Kidney (tissue), 13 donors: ENCODE measurements at regions not wholly inside any gene's neighbourhood (a gene's known extent, or its start where the extent isn't known, plus 50 kb on each side); places are given as distances from the start of the nearest gene placed in this dataset.

ENCODE experiments used
- DNase-seq, 5 donors: peaks; one replicate each; pipeline ENCODE4 v3.0.0-alpha.2; 2013 to 2020
- FAIRE-seq: peaks from 2 replicates; lab custom pipeline; 2012; peaks lifted over from hg19 to GRCh38; lab: Jason Lieb, UNC
- H3K27ac ChIP-seq, 2 donors: one replicate each; pipeline ENCODE4 v1.7.0; 2013; ENCODE audit warnings: low read depth in 2 of 2, low read length in 2 of 2, inconsistent platforms in 1 of 2
- H3K27me3 ChIP-seq: one replicate; pipeline ENCODE4 v1.7.1; 2013; ENCODE audit warnings: low read length, inconsistent platforms; ENCODE audit not compliant: control insufficient read depth, insufficient read depth
- H3K36me3 ChIP-seq, 3 donors: one replicate each; pipeline versions ENCODE4 v1.7.0 to v1.7.1; 2013; ENCODE audit warnings: low read length in 3 of 3, control low read depth in 1 of 3, inconsistent platforms in 1 of 3; ENCODE audit not compliant: insufficient read depth in 3 of 3, control insufficient read depth in 2 of 3
- H3K4me1 ChIP-seq, 3 donors: one replicate each; pipeline versions ENCODE4 v1.7.0 to v1.7.1; 2013; ENCODE audit warnings: low read length in 3 of 3, inconsistent platforms in 1 of 3, low read depth in 1 of 3; ENCODE audit not compliant: control insufficient read depth in 2 of 3, insufficient read depth in 2 of 3
- H3K4me3 ChIP-seq, 3 donors: one replicate each; pipeline versions ENCODE4 v1.7.0 to v1.8.1; 2013; ENCODE audit warnings: low read length in 3 of 3, control low read depth in 1 of 3, inconsistent platforms in 1 of 3
- H3K9ac ChIP-seq, 3 donors: one replicate each; pipeline versions ENCODE4 v1.7.0 to v1.7.1; 2013; ENCODE audit warnings: low read length in 3 of 3, control low read depth in 1 of 3, inconsistent platforms in 1 of 3
- H3K9me3 ChIP-seq, 3 donors: one replicate each; pipeline versions ENCODE4 v1.7.0 to v1.7.1; 2013; ENCODE audit warnings: low read length in 3 of 3, control low read depth in 1 of 3, inconsistent platforms in 1 of 3; ENCODE audit not compliant: control insufficient read depth in 2 of 3, insufficient read depth in 1 of 3
- intact Hi-C: fragments of 100-400 bp; cut with DNase I; formaldehyde crosslinking; loops from one replicate; pipeline ENCODE4 v1.11.1; 2022
- TF ChIP-seq, protein P1 (sequence below): IDR thresholded peaks from 3 replicates; pipeline ENCODE4 v1.5.1; 2012; ENCODE audit warnings: mild to moderate bottlenecking, moderate library complexity, borderline replicate concordance; ENCODE audit not compliant: insufficient read depth; ENCODE audit errors: extremely low read depth
- donor health status: control.
- donor health status: control.
- donor health status: control.
- donor health status: control.
- donor health status: control.
- donor health status: DM: yes; HTN: yes; CAD: no.
- donor health status: Normal renal cell carcinoma (clear cell type).

DNA sequence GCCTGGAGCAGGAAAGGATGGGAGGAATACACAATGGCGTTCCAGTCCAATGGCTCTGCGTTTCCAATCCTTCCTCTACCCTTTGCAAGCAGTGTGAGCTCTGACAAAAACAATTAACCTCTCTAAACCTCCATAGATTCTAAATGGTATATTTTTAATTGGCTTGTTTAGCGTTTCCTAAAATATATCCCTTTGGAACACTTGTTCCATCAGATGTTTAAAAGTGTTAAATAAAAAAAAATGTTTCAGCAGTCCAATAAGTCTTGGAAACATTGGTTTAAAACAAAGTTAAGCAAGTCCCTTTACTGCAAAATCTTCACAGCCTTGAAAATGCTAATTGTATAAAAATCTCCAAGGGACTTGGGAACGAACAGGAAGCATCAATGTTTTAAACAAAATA, 432.3 kb upstream of the ARRDC4 start:
- DNase-seq (no peak), FAIRE-seq (no peak)
- H3K36me3 ChIP-seq, result no peaks in the 10 kb centered on the region

DNA sequence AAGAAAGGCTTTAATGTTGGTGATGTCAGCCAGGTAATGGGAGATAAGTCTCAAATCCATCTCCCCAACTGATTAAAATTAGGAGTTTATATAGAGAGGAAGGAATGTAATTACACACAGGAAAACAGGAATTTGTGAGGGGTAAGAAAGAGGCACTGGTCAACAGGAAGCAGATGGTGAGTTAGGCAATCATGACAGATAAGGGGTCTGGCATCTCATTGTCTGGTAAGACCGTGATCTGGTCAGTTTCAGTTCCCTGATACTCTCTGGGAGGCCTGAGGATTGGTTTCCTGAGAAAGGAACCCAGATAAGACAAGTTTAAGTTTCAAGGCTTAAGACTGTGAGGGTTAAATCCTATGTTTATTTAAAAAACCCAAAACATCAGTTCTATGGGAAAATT, 414.7 kb upstream of the ARRDC4 start:
- TF ChIP-seq, protein P1, sequence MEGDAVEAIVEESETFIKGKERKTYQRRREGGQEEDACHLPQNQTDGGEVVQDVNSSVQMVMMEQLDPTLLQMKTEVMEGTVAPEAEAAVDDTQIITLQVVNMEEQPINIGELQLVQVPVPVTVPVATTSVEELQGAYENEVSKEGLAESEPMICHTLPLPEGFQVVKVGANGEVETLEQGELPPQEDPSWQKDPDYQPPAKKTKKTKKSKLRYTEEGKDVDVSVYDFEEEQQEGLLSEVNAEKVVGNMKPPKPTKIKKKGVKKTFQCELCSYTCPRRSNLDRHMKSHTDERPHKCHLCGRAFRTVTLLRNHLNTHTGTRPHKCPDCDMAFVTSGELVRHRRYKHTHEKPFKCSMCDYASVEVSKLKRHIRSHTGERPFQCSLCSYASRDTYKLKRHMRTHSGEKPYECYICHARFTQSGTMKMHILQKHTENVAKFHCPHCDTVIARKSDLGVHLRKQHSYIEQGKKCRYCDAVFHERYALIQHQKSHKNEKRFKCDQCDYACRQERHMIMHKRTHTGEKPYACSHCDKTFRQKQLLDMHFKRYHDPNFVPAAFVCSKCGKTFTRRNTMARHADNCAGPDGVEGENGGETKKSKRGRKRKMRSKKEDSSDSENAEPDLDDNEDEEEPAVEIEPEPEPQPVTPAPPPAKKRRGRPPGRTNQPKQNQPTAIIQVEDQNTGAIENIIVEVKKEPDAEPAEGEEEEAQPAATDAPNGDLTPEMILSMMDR, result no peak
- FAIRE-seq, result no peak
- no peak overlapping the region for H3K27ac ChIP-seq
- no peak for DNase-seq
- no peaks in the 10 kb centered on the region for H3K4me1 ChIP-seq
- no peak overlapping the region for H3K4me3 ChIP-seq
- peaks cover 0 to 19% (median 9%) of the 10 kb centered on the region in 3 donors for H3K9me3 ChIP-seq
- H3K36me3 ChIP-seq, result no peaks in the 10 kb centered on the region
- no peaks in the 10 kb centered on the region for H3K27me3 ChIP-seq
- intact Hi-C loops, result no loop called here
- H3K9ac ChIP-seq, result no peak overlapping the region

More for the DNA sequence above, 432.3 kb upstream of the ARRDC4 start:
- no peaks in the 10 kb centered on the region for H3K4me1 ChIP-seq
- no peak overlapping the region for H3K9ac ChIP-seq
- H3K4me3 ChIP-seq, result no peak overlapping the region
- H3K9me3 ChIP-seq, result no peaks in the 10 kb centered on the region
- no peak overlapping the region for H3K27ac ChIP-seq
- TF ChIP-seq, protein P1, result no peak
- no peaks in the 10 kb centered on the region for H3K27me3 ChIP-seq
- intact Hi-C loops, result no loop called here

DNA sequence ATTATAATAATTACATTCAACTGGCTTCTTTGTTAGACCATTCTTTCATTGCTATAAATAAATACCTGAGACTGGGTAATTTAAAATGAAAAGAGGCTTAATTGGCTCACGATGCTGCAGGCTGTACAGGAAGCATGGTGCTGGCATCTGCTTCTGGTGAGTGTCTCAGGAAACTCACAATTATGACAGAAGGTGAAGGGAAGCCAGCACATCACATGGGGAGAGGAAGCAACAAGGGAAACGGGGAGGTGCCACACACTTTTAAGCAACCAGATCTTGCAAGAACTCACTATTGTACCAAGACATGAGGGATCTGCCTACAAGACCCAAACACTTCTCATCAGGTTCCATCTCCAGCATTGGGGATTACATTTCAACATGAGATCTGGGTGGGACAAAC, 413.1 kb upstream of the ARRDC4 start:
- TF ChIP-seq, protein P1, result no peak
- Histone ChIP-seq H3K4me1 (no peaks in the 10 kb centered on the region), H3K9me3 (peaks cover 0 to 19% (median 9%) of the 10 kb centered on the region in 3 donors), H3K4me3 (no peak overlapping the region), H3K9ac (no peak overlapping the region), H3K27me3 (no peaks in the 10 kb centered on the region), H3K27ac (no peak overlapping the region), H3K36me3 (no peaks in the 10 kb centered on the region)
- FAIRE-seq (no peak), DNase-seq (no peak)
- intact Hi-C loops, result no loop called here

DNA sequence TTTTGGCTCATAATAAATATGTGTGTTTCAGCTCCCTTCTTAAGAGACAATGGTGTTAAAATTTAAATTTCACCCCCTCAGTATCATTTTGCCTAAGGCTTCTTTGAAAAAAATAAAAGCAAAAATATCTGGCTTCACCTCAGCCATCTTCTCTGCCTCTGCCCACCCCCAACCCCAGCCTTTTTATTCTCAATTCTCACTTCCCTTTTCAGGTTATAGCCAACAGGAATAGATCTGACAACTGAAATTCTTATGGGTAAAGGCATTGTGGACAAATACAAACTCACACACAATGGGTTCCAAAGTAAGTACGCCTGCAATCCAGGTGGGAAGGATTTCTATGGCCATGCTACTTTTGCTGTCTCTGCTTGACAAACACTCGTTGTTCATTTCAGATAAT, 399.0 kb upstream of the ARRDC4 start:
- no peak for FAIRE-seq
- intact Hi-C loops, result no loop called here
- H3K4me3 ChIP-seq, result no peak overlapping the region
- H3K27ac ChIP-seq, result no peak overlapping the region
- TF ChIP-seq, protein P1, result no peak
- no peaks in the 10 kb centered on the region for H3K9me3 ChIP-seq
- no peak for DNase-seq
- no peaks in the 10 kb centered on the region for H3K36me3 ChIP-seq
- no peaks in the 10 kb centered on the region for H3K4me1 ChIP-seq
- no peak overlapping the region for H3K9ac ChIP-seq
- H3K27me3 ChIP-seq, result no peaks in the 10 kb centered on the region
